Caco-2 (cell line): ENCODE measurements at regions not wholly inside any gene's neighbourhood (a gene's known extent, or its start where the extent isn't known, plus 50 kb on each side); places are given as distances from the start of the nearest gene placed in this dataset.

Source experiments
- BruUV-seq: library from RNA; stranded (reverse); fragments of 400-500 nt; replicated peaks from 2 replicates; lab custom pipeline; 2021; lab: Mats Ljungman, UMichigan
- CTCF ChIA-PET: fragments of 300-600 bp; sonication (Branson Sonifier 250); formaldehyde crosslinking; loops from one replicate; lab custom pipeline; 2022; ENCODE audit warnings: antibody characterized with exemption; lab: Charles Lee
- POLR2A ChIA-PET: fragments of 300-600 bp; sonication (Branson Sonifier 250); formaldehyde crosslinking; loops from one replicate; lab custom pipeline; 2022; ENCODE audit warnings: antibody characterized with exemption; lab: Charles Lee
- DNase-seq, 2 experiments: peaks; one replicate each; pipeline versions ENCODE4 v3.0.0 to v3.0.0-alpha.2; 2020 to 2022
- H3K27me3 ChIP-seq: replicated peaks from 2 replicates; pipeline ENCODE4 v1.6.0; 2011; ENCODE audit warnings: low read length; ENCODE audit not compliant: control insufficient read depth, insufficient read depth
- H3K36me3 ChIP-seq: 2 replicates; pipeline ENCODE4 v1.5.1; 2011; ENCODE audit warnings: low read length; ENCODE audit not compliant: control insufficient read depth, insufficient read depth
- H3K4me1 ChIP-seq: fragments of 250-450 bp; sonication (Bioruptor Pico); 2 replicates; pipeline ENCODE4 v1.5.1; 2020; ENCODE audit warnings: mild to moderate bottlenecking
- H3K4me3 ChIP-seq: 2 replicates; pipeline ENCODE4 v1.5.1; 2011; ENCODE audit warnings: low read depth, mild to moderate bottlenecking, control low read depth, low read length
- H3K9me3 ChIP-seq: fragments of 250-450 bp; sonication (Bioruptor Pico); 2 replicates; pipeline ENCODE4 v1.5.1; 2020; ENCODE audit warnings: mild to moderate bottlenecking, moderate library complexity
- H3K27ac Mint-ChIP-seq: one replicate; pipeline ENCODE4 v1.8.0; 2022; ENCODE audit warnings: mixed read lengths; ENCODE audit not compliant: unreplicated experiment
- H3K27me3 Mint-ChIP-seq: one replicate; pipeline ENCODE4 v1.8.0; 2022; ENCODE audit warnings: mixed read lengths; ENCODE audit not compliant: insufficient read depth, unreplicated experiment
- H3K36me3 Mint-ChIP-seq: one replicate; pipeline ENCODE4 v1.8.0; 2022; ENCODE audit warnings: mild to moderate bottlenecking, mixed read lengths; ENCODE audit not compliant: insufficient read depth, unreplicated experiment
- H3K4me1 Mint-ChIP-seq: one replicate; pipeline ENCODE4 v1.8.0; 2022; ENCODE audit warnings: low read depth, mixed read lengths; ENCODE audit not compliant: unreplicated experiment
- H3K4me3 Mint-ChIP-seq: one replicate; pipeline ENCODE4 v1.8.0; 2022; ENCODE audit warnings: mild to moderate bottlenecking, moderate library complexity, mixed read lengths; ENCODE audit not compliant: unreplicated experiment
- H3K9me3 Mint-ChIP-seq: one replicate; pipeline ENCODE4 v1.8.0; 2022; ENCODE audit warnings: mixed read lengths; ENCODE audit not compliant: unreplicated experiment
- CTCF ChIP-seq, 2 experiments: fragments of 200-600 bp in 1 of 2; IDR thresholded peaks; 1 replicate in 1 of 2; 2 replicates in 1 of 2; pipeline versions ENCODE4 v1.5.1 to v1.8.0; 2011 to 2022; ENCODE audit warnings: antibody characterized with exemption in 1 of 2, control low read depth in 1 of 2, inconsistent platforms in 1 of 2, low read depth in 1 of 2, low read length in 1 of 2, mild to moderate bottlenecking in 1 of 2, moderate library complexity in 1 of 2; ENCODE audit not compliant: insufficient read depth in 1 of 2, severe bottlenecking in 1 of 2, unreplicated experiment in 1 of 2
- intact Hi-C: fragments of 100-400 bp; cut with micrococcal nuclease; formaldehyde crosslinking; loops from one replicate; pipeline ENCODE4 v1.10.0; 2022; ENCODE audit not compliant: unreplicated experiment

GRCh38 chr7:68258609-68259008 is 1262.0 kb downstream of the TYW1 start:
- CTCF ChIA-PET, result no interaction called here
- H3K27ac Mint-ChIP-seq, result no peak overlapping the region
- H3K27me3 Mint-ChIP-seq, result no peaks in the 10 kb centered on the region

GRCh38 chr7:68265258-68265657 is 1268.6 kb downstream of the TYW1 start:
- no peak overlapping the region for H3K4me3 Mint-ChIP-seq
- H3K9me3 ChIP-seq, result peaks cover 17% of the 10 kb centered on the region; the same call in 1 of the 2 replicates
- H3K27ac Mint-ChIP-seq, result no peak overlapping the region
- H3K27me3 Mint-ChIP-seq, result no peaks in the 10 kb centered on the region
- TF ChIP-seq CTCF (IDR thresholded peaks at IDR 0.05; ENCODE audit: insufficient read depth in 1 of 2, low read depth in 1 of 2, low read length in 1 of 2, severe bottlenecking in 1 of 2, unreplicated experiment in 1 of 2), result no peak
- H3K4me1 Mint-ChIP-seq, result no peaks in the 10 kb centered on the region
- H3K4me1 ChIP-seq, result no peaks in the 10 kb centered on the region
- no peak for DNase-seq
- ChIA-PET CTCF (no interaction called here), POLR2A (no interaction called here)
- BruUV-seq, result no TSS peak
- peaks cover 63% of the 10 kb centered on the region for H3K9me3 Mint-ChIP-seq
- H3K27me3 ChIP-seq, result no peaks in the 10 kb centered on the region
- no peaks in the 10 kb centered on the region for H3K36me3 Mint-ChIP-seq
- no peaks in the 10 kb centered on the region for H3K36me3 ChIP-seq
- no peak overlapping the region for H3K4me3 ChIP-seq
- intact Hi-C loops, result no loop called here

More at GRCh38 chr7:68258609-68259008, 1262.0 kb downstream of the TYW1 start:
- no TSS peak for BruUV-seq
- Histone ChIP-seq H3K36me3 (no peaks in the 10 kb centered on the region), H3K9me3 (no peaks in the 10 kb centered on the region), H3K4me3 (no peak overlapping the region), H3K27me3 (no peaks in the 10 kb centered on the region), H3K4me1 (no peaks in the 10 kb centered on the region)
- POLR2A ChIA-PET, result no interaction called here
- Mint-ChIP-seq H3K4me1 (no peaks in the 10 kb centered on the region), H3K9me3 (peaks cover 51% of the 10 kb centered on the region), H3K36me3 (no peaks in the 10 kb centered on the region), H3K4me3 (no peak overlapping the region)
- intact Hi-C loops, result no loop called here
- TF ChIP-seq CTCF (IDR thresholded peaks at IDR 0.05; ENCODE audit: insufficient read depth in 1 of 2, low read depth in 1 of 2, low read length in 1 of 2, severe bottlenecking in 1 of 2, unreplicated experiment in 1 of 2), result no peak
- DNase-seq, result no peak

- Mint-ChIP-seq H3K4me1 (no peaks in the 10 kb centered on the region), H3K27me3 (no peaks in the 10 kb centered on the region), H3K27ac (no peak overlapping the region), H3K4me3 (no peak overlapping the region), H3K36me3 (no peaks in the 10 kb centered on the region), H3K9me3 (peaks cover 54% of the 10 kb centered on the region)
- peaks cover 17% of the 10 kb centered on the region; the same call in 1 of the 2 replicates for H3K9me3 ChIP-seq
- no TSS peak for BruUV-seq
- H3K4me3 ChIP-seq, result no peak overlapping the region
- TF ChIP-seq CTCF (IDR thresholded peaks at IDR 0.05; ENCODE audit: insufficient read depth in 1 of 2, low read depth in 1 of 2, low read length in 1 of 2, severe bottlenecking in 1 of 2, unreplicated experiment in 1 of 2), result no peak
- no peaks in the 10 kb centered on the region for H3K36me3 ChIP-seq
- intact Hi-C loops, result no loop called here
- H3K27me3 ChIP-seq, result no peaks in the 10 kb centered on the region
- DNase-seq, result no peak
- ChIA-PET POLR2A (no interaction called here), CTCF (no interaction called here)
- no peaks in the 10 kb centered on the region for H3K4me1 ChIP-seq
Observed at GRCh38 chr7:68266004-68266579, 1269.5 kb downstream of the TYW1 start.
